IPS-18c (cell line): ENCODE measurements at regions not wholly inside any gene's neighbourhood (a gene's known extent, or its start where the extent isn't known, plus 50 kb on each side); places are given as distances from the start of the nearest gene placed in this dataset.
"Not testable (repeated sequence)": the region's sequence is repeated elsewhere in the genome, so short reads cannot be mapped to it uniquely, and the experiment has no call there.

Source experiments
- H3K4me3 ChIP-seq: 2 replicates; pipeline ENCODE4 v1.7.0; 2013; ENCODE audit warnings: low read depth, mild to moderate bottlenecking, low read length, moderate library complexity; ENCODE audit not compliant: insufficient read depth
- H3K9me3 ChIP-seq: one replicate; pipeline ENCODE4 v1.6.1; 2013; ENCODE audit warnings: mild to moderate bottlenecking, low read length, moderate library complexity; ENCODE audit not compliant: control insufficient read depth, insufficient read depth

- no peaks in the 10 kb centered on the region for H3K9me3 ChIP-seq
- H3K4me3 ChIP-seq: no peak overlapping the region
These were observed 75.7 kb upstream of the KCTD7 start for GRCh38 chr7:66553001-66553400.

GRCh38 chr7:66553675-66554074 lies 75.0 kb upstream of the KCTD7 start:
- not testable (repeated sequence) for H3K4me3 ChIP-seq, H3K9me3 ChIP-seq

GRCh38 chr7:66554291-66554690 lies 74.4 kb upstream of the KCTD7 start:
- H3K9me3 ChIP-seq, H3K4me3 ChIP-seq: not testable (repeated sequence)

- not testable (repeated sequence) for H3K9me3 ChIP-seq, H3K4me3 ChIP-seq
These were observed 73.7 kb upstream of the KCTD7 start for GRCh38 chr7:66554842-66555430.

- Histone ChIP-seq H3K9me3 (no peaks in the 10 kb centered on the region), H3K4me3 (no peak overlapping the region)
These were observed 72.5 kb upstream of the KCTD7 start for GRCh38 chr7:66556177-66556548.

- no peaks in the 10 kb centered on the region for H3K9me3 ChIP-seq
- no peak overlapping the region for H3K4me3 ChIP-seq
These were observed 72.0 kb upstream of the KCTD7 start for GRCh38 chr7:66556549-66557213.

GRCh38 chr7:66557214-66558200 lies 71.2 kb upstream of the KCTD7 start:
- Histone ChIP-seq H3K9me3 (no peaks in the 10 kb centered on the region), H3K4me3 (no peak overlapping the region)

GRCh38 chr7:66558201-66558641 lies 70.5 kb upstream of the KCTD7 start:
- no peak overlapping the region for H3K4me3 ChIP-seq
- H3K9me3 ChIP-seq: no peaks in the 10 kb centered on the region

GRCh38 chr7:66558660-66559465 lies 69.8 kb upstream of the KCTD7 start:
- Histone ChIP-seq H3K9me3 (no peaks in the 10 kb centered on the region), H3K4me3 (no peak overlapping the region)

- Histone ChIP-seq H3K4me3 (no peak overlapping the region), H3K9me3 (no peaks in the 10 kb centered on the region)
These were observed 64.6 kb upstream of the KCTD7 start for GRCh38 chr7:66564045-66564444.

GRCh38 chr7:66570179-66570578 lies 58.5 kb upstream of the KCTD7 start:
- not testable (repeated sequence) for H3K4me3 ChIP-seq, H3K9me3 ChIP-seq

GRCh38 chr7:66571568-66571967 lies 57.1 kb upstream of the KCTD7 start:
- Histone ChIP-seq H3K4me3 (no peak overlapping the region), H3K9me3 (no peaks in the 10 kb centered on the region)

- not testable (repeated sequence) for H3K9me3 ChIP-seq, H3K4me3 ChIP-seq
These were observed 54.7 kb upstream of the KCTD7 start for GRCh38 chr7:66573782-66574495.

- not testable (repeated sequence) for H3K4me3 ChIP-seq, H3K9me3 ChIP-seq
These were observed 53.9 kb upstream of the KCTD7 start for GRCh38 chr7:66574768-66575167.

GRCh38 chr7:66575398-66575797 lies 53.3 kb upstream of the KCTD7 start:
- no peaks in the 10 kb centered on the region for H3K9me3 ChIP-seq

GRCh38 chr7:66576646-66577045 lies 52.0 kb upstream of the KCTD7 start:
- no peak overlapping the region for H3K4me3 ChIP-seq
- H3K9me3 ChIP-seq: no peaks in the 10 kb centered on the region

More at GRCh38 chr7:66575398-66575797, 53.3 kb upstream of the KCTD7 start:
- no peak overlapping the region for H3K4me3 ChIP-seq
